Fibroblast of mammary gland (primary cell): ENCODE measurements at regions not wholly inside any gene's neighbourhood (a gene's known extent, or its start where the extent isn't known, plus 50 kb on each side); places are given as distances from the start of the nearest gene placed in this dataset.

Source experiments
- DNase-seq: peaks from one replicate; pipeline ENCODE4 v3.0.0-alpha.2; 2010; ENCODE audit warnings: low read depth
- H3K4me3 ChIP-seq: 2 replicates; pipeline ENCODE4 v1.5.1; 2011; ENCODE audit warnings: low read depth, mild to moderate bottlenecking, low read length, moderate library complexity; ENCODE audit not compliant: control insufficient read depth
- TF ChIP-seq, protein P1 (sequence below): conservative IDR thresholded peaks from 2 replicates; pipeline ENCODE4 v1.5.1; 2011; ENCODE audit warnings: low read depth, low read length, inconsistent platforms; ENCODE audit not compliant: control insufficient read depth, insufficient read depth

DNA sequence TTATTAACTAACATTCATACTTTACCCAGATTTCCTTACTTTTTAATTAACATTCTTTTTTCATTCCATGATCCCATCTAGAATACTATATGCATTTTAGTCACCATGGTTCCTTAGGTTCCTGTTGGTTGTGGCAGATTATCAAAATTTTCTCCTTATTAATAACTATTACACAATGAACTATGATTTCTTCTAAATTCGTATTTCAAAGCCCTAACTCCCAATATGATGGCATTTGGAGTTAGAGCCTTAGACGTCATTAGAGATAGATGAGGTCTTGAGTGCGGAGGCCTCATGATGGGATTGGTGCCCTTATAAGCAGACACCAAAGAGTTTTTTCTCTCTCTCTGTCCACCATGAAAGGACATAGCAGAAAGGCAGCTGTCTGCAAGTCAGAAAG is 485.4 kb downstream of the TLR4 start:
- TF ChIP-seq, protein P1, sequence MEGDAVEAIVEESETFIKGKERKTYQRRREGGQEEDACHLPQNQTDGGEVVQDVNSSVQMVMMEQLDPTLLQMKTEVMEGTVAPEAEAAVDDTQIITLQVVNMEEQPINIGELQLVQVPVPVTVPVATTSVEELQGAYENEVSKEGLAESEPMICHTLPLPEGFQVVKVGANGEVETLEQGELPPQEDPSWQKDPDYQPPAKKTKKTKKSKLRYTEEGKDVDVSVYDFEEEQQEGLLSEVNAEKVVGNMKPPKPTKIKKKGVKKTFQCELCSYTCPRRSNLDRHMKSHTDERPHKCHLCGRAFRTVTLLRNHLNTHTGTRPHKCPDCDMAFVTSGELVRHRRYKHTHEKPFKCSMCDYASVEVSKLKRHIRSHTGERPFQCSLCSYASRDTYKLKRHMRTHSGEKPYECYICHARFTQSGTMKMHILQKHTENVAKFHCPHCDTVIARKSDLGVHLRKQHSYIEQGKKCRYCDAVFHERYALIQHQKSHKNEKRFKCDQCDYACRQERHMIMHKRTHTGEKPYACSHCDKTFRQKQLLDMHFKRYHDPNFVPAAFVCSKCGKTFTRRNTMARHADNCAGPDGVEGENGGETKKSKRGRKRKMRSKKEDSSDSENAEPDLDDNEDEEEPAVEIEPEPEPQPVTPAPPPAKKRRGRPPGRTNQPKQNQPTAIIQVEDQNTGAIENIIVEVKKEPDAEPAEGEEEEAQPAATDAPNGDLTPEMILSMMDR, result no peak
- no peak overlapping the region for H3K4me3 ChIP-seq
- no peak for DNase-seq

DNA sequence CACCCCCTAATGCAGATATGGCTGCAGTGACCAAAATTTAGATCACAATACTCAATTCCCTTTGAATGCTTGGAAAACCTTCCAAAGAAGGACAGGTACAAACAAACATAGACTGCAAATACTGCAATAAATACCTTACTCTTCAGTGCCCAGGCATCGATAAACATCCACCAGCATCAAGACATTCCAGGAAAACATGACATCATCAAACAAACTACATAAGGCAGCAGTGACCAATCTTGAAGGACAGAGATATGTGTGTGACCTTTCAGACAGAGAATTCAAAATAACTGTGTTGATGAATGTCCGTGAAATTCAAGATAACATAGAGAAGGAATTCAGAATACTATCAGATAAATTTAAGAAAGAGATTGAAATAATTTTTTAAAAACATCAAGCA is 488.6 kb downstream of the TLR4 start:
- TF ChIP-seq, protein P1, result no peak
- no peak overlapping the region for H3K4me3 ChIP-seq
- DNase-seq, result no peak

DNA sequence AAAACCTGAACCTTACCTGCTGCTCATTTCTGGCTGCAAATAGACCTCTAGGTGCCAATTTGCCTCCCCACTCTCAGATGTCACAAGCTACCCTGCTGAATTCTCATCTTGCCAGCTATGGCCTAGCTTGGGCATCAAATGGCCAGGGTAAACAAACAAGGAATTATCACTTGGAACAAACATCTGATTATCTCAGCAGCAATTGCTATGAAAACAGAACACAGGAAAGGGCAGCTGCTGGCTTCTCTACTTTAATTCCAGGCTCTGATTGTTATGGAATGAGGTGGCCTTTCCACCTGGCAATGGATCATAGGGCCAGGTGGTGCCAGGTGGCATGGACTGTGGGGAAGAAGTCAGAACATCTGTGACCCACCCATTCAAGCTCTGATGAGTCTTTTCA is 505.1 kb downstream of the TLR4 start:
- TF ChIP-seq, protein P1, result no peak
- no peak overlapping the region for H3K4me3 ChIP-seq
- DNase-seq, result no peak

DNA sequence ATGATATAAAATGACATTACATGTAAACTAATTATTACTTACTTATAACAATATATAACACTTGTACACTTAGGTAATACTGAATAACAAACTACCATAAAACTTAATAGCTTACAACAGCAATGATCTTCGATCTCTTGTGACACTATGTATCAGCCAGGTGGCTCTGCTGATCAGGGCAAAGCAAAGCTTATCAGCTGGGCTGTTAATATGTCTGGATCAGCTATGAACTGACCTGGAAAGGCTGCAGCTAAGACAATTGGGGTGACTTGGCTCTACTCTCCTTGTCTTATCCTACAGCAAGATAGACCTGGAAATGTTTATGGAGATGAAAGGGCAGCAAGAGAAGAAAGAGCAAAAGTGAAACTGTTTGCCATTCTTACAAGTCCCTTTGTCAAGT is 511.3 kb downstream of the TLR4 start:
- no peak overlapping the region for H3K4me3 ChIP-seq
- TF ChIP-seq, protein P1, result no peak
- no peak for DNase-seq

DNA sequence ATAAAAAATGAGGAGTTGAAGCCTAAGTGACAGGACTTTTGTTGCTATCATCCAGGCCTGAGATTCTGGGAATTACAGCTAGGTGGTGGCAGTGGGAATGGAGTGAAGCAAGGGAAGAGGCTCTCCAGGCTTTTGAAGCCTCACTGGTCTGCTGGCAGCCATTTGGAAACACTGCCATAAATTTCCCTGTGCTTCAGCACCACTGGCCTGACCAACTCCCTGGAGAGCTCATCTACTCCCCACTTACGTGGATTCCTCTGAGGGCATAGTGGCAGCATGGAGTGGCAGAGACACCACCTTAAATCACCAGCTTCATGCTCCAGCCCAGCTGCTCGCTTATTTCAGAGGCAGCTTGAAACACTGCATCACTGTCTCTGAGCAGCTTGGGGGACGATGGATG is 518.2 kb downstream of the TLR4 start:
- DNase-seq, result no peak
- H3K4me3 ChIP-seq, result no peak overlapping the region
- TF ChIP-seq, protein P1, result no peak

GRCh38 chr9:118223111-118223510 is 518.9 kb downstream of the TLR4 start:
- DNase-seq, result no peak
- TF ChIP-seq, protein P1, result no peak
- no peak overlapping the region for H3K4me3 ChIP-seq

DNA sequence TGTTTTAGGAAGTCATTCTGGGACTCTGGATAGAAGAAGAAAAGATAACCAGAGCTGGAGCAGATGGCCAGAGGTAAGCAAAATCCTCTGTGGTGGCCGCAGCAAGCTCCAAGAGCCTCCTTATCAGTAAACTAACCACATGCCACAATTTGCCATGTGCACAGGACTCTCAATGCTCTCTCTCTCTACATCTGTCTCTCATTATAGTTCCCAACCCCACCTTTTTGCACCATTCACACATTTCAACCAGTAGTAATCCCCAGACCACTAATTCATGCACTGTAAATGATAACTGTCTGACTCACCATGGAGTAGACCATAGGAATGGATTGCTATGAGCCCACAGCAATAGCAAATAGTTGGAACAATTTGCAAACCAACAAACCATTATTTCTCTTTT is 526.1 kb downstream of the TLR4 start:
- H3K4me3 ChIP-seq, result no peak overlapping the region
- TF ChIP-seq, protein P1, result no peak
- DNase-seq, result peak; percentile 0
